Loucy (cell line): ENCODE measurements at regions not wholly inside any gene's neighbourhood (a gene's known extent, or its start where the extent isn't known, plus 50 kb on each side); places are given as distances from the start of the nearest gene placed in this dataset.

ENCODE experiments used
- H2AFZ ChIP-seq: fragments of 200-600 bp; sonication (generic); 2 replicates; pipeline ENCODE4 v1.6.0; 2016; ENCODE audit warnings: antibody characterized with exemption, mild to moderate bottlenecking, low read length, moderate library complexity
- H3F3A ChIP-seq: fragments of 200-600 bp; 2 replicates; pipeline ENCODE4 v1.6.0; 2016; ENCODE audit warnings: antibody characterized with exemption, low read depth, mild to moderate bottlenecking
- H3K27me3 ChIP-seq: fragments of 200-600 bp; sonication (generic); 2 replicates; pipeline ENCODE4 v1.6.1; 2014; ENCODE audit warnings: low read length, mild to moderate bottlenecking; ENCODE audit not compliant: insufficient read depth, poor library complexity, severe bottlenecking
- H3K36me3 ChIP-seq: fragments of 200-600 bp; sonication (generic); 2 replicates; pipeline ENCODE4 v1.6.1; 2016; ENCODE audit warnings: low read length; ENCODE audit not compliant: insufficient read depth
- H3K4me1 ChIP-seq: fragments of 200-600 bp; sonication (generic); 2 replicates; pipeline ENCODE4 v1.5.1; 2014; ENCODE audit warnings: low read length, mild to moderate bottlenecking; ENCODE audit not compliant: insufficient read depth, poor library complexity, severe bottlenecking
- H3K4me2 ChIP-seq: fragments of 200-600 bp; sonication (generic); 2 replicates; pipeline ENCODE4 v1.6.0; 2014; ENCODE audit warnings: antibody characterized with exemption, low read length, low read depth, mild to moderate bottlenecking; ENCODE audit not compliant: poor library complexity, severe bottlenecking
- H3K4me3 ChIP-seq: fragments of 200-600 bp; sonication (generic); 2 replicates; pipeline ENCODE4 v1.5.1; 2014; ENCODE audit warnings: low read length, mild to moderate bottlenecking, mixed read lengths; ENCODE audit not compliant: poor library complexity, severe bottlenecking
- H3K79me2 ChIP-seq: fragments of 200-600 bp; sonication (generic); 2 replicates; pipeline ENCODE4 v1.6.1; 2014; ENCODE audit warnings: low read length; ENCODE audit not compliant: insufficient read depth
- H3K9ac ChIP-seq: fragments of 200-600 bp; sonication (generic); 2 replicates; pipeline ENCODE4 v1.6.0; 2014; ENCODE audit warnings: mild to moderate bottlenecking, low read depth, low read length, moderate library complexity; ENCODE audit not compliant: poor library complexity, severe bottlenecking
- H3K9me2 ChIP-seq: fragments of 200-600 bp; sonication (generic); replicated peaks from 2 replicates; pipeline ENCODE4 v1.6.1; 2016; ENCODE audit warnings: low read depth, low read length, mixed read lengths
- H3K9me3 ChIP-seq: fragments of 200-600 bp; sonication (generic); 2 replicates; pipeline ENCODE4 v1.6.1; 2014; ENCODE audit warnings: mild to moderate bottlenecking, antibody characterized with exemption, low read length, low read depth; ENCODE audit not compliant: insufficient read depth
- H4K20me1 ChIP-seq: fragments of 200-600 bp; sonication (generic); 2 replicates; pipeline ENCODE4 v1.6.0; 2014; ENCODE audit warnings: antibody characterized with exemption, low read length, mild to moderate bottlenecking; ENCODE audit not compliant: insufficient read depth, poor library complexity, severe bottlenecking
- CTCF ChIP-seq: fragments of 200-600 bp; sonication (generic); conservative IDR thresholded peaks from 2 replicates; pipeline ENCODE4 v1.5.1; 2014; ENCODE audit warnings: mild to moderate bottlenecking, antibody characterized with exemption, low read length
- EZH2phosphoT487 ChIP-seq: fragments of 200-600 bp; IDR thresholded peaks from 2 replicates; pipeline ENCODE4 v1.6.1; 2018; ENCODE audit warnings: antibody characterized with exemption, mild to moderate bottlenecking, moderate library complexity, borderline replicate concordance

GRCh38 chr19:30312582-30313352 is 59.4 kb upstream of the ZNF536 start:
- TF ChIP-seq EZH2phosphoT487 (no peak), CTCF (no peak)
- no peak overlapping the region for H3K4me3 ChIP-seq
- no peak overlapping the region for H3K9ac ChIP-seq
- no peaks in the 10 kb centered on the region for H4K20me1 ChIP-seq
- no peaks in the 10 kb centered on the region for H3K9me2 ChIP-seq
- H3K36me3 ChIP-seq = no peaks in the 10 kb centered on the region
- H3K4me1 ChIP-seq = no peaks in the 10 kb centered on the region
- H3K9me3 ChIP-seq = no peaks in the 10 kb centered on the region
- no peak overlapping the region for H2AFZ ChIP-seq
- no peaks in the 10 kb centered on the region for H3K79me2 ChIP-seq
- H3K27me3 ChIP-seq = no peaks in the 10 kb centered on the region
- no peaks in the 10 kb centered on the region for H3F3A ChIP-seq
- no peak overlapping the region for H3K4me2 ChIP-seq

GRCh38 chr19:30313353-30313750 is 58.8 kb upstream of the ZNF536 start:
- no peaks in the 10 kb centered on the region for H4K20me1 ChIP-seq
- no peaks in the 10 kb centered on the region for H3K9me2 ChIP-seq
- no peaks in the 10 kb centered on the region for H3K79me2 ChIP-seq
- H2AFZ ChIP-seq = no peak overlapping the region
- H3K4me3 ChIP-seq = no peak overlapping the region
- H3K36me3 ChIP-seq = no peaks in the 10 kb centered on the region
- no peak overlapping the region for H3K4me2 ChIP-seq
- H3K4me1 ChIP-seq = no peaks in the 10 kb centered on the region
- H3K9ac ChIP-seq = no peak overlapping the region
- TF ChIP-seq EZH2phosphoT487 = no peak
- TF ChIP-seq CTCF = no peak
- H3F3A ChIP-seq = no peaks in the 10 kb centered on the region
- H3K27me3 ChIP-seq = no peaks in the 10 kb centered on the region
- H3K9me3 ChIP-seq = no peaks in the 10 kb centered on the region

- Histone ChIP-seq H2AFZ (no peak overlapping the region), H3K79me2 (no peaks in the 10 kb centered on the region), H3F3A (no peaks in the 10 kb centered on the region), H3K4me3 (no peak overlapping the region), H4K20me1 (no peaks in the 10 kb centered on the region), H3K9me3 (no peaks in the 10 kb centered on the region), H3K27me3 (no peaks in the 10 kb centered on the region), H3K4me2 (no peak overlapping the region), H3K9ac (no peak overlapping the region), H3K4me1 (no peaks in the 10 kb centered on the region), H3K36me3 (no peaks in the 10 kb centered on the region), H3K9me2 (no peaks in the 10 kb centered on the region)
- TF ChIP-seq CTCF (no peak), EZH2phosphoT487 (no peak)
Measured at GRCh38 chr19:30314056-30314804, 58.0 kb upstream of the ZNF536 start.
